Testis (tissue), 2 donors: ENCODE measurements at regions not wholly inside any gene's neighbourhood (a gene's known extent, or its start where the extent isn't known, plus 50 kb on each side); places are given as distances from the start of the nearest gene placed in this dataset.

Experiments
- CTCF ChIP-seq, 3 experiments: fragments of 450-650 bp in 2 of 3; fragments of 200-600 bp in 1 of 3; sonication (generic) in 1 of 3; IDR thresholded peaks; one replicate each; pipeline ENCODE4 v1.5.1; 2016 to 2019; ENCODE audit warnings: antibody characterized with exemption in 3 of 3, mild to moderate bottlenecking in 2 of 3, moderate library complexity in 1 of 3
- POLR2A ChIP-seq: fragments of 450-650 bp; IDR thresholded peaks from one replicate; pipeline ENCODE4 v1.6.1; 2017; ENCODE audit warnings: antibody characterized with exemption, mild to moderate bottlenecking, moderate library complexity

- TF ChIP-seq CTCF (IDR thresholded peaks at IDR 0.05) (no peak), POLR2A (no peak)
These were observed 756.6 kb upstream of the API5 start for GRCh38 chr11:42555190-42555589.
